ENCODE measurements at regions not wholly inside any gene's neighbourhood (a gene's known extent, or its start where the extent isn't known, plus 50 kb on each side); places are given as distances from the start of the nearest gene placed in this dataset.

DNA sequence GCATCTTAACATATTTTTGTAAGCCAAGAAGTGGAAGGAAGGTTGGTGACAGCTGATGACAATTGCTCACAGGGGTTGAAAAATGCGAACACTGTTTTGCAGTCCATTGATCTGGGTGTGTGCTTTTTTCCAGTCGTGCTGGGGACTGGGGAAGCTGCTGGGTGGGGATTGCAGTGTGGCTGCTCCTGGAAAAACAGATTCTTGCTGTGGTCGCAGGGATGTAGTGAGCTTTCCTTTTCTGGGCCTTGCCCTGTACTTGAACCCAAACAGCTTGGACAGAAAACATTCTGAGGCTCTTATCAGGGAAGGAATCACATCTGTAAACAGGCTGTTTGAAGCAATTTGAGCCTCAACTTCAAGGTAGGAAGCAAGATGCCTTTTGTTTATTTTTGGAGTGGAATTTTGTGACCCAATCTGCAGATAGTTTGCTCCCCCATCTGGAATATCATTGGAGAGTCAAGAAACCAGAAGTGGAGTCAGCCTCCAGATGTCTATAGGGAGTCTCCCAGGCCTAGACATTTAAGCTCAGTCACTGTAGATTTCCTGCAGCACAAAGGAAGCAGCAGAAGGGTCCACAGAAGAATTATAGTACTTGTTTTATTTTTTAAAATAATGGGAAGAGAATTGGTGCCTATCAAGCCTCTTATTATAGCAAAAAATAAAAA lies 279.2 kb upstream of the FERMT1 start:
- Histone ChIP-seq H3K9ac (ENCODE audit: low read depth in 1 of 2, low read length in 2 of 2) (no peak overlapping the region), H3K4me1 (ENCODE audit: control insufficient read depth in 4 of 4, insufficient read depth in 4 of 4, low read length in 3 of 4) (no peaks in the 10 kb centered on the region), H3K4me3 (ENCODE audit: low read depth in 1 of 3, low read length in 3 of 3) (no peak overlapping the region), H3K27ac (ENCODE audit: low read depth in 1 of 2, low read length in 2 of 2) (no peak overlapping the region), H3K9me3 (ENCODE audit: control insufficient read depth in 4 of 4, low read length in 3 of 4) (no peaks in the 10 kb centered on the region), H3K27me3 (ENCODE audit: control insufficient read depth in 4 of 4, insufficient read depth in 4 of 4, low read length in 3 of 4) (peaks cover 0 to 7% (median under 1%) of the 10 kb centered on the region in 4 donors), H3K36me3 (ENCODE audit: control insufficient read depth in 4 of 4, insufficient read depth in 3 of 4, low read depth in 1 of 4, low read length in 3 of 4) (no peaks in the 10 kb centered on the region)
- WGBS = 34% methylated on average over 3 of the region's 3 CpGs
- TF ChIP-seq RAD21 (IDR thresholded peaks at IDR 0.05) (no peak), RXRA (IDR thresholded peaks at IDR 0.05) (no peak), FOXA2 (IDR thresholded peaks at IDR 0.05) (no peak), HNF4A (conservative IDR thresholded peaks at IDR 0.05) (no peak)
- DNase-seq (ENCODE audit: low spot score) = no peak

DNA sequence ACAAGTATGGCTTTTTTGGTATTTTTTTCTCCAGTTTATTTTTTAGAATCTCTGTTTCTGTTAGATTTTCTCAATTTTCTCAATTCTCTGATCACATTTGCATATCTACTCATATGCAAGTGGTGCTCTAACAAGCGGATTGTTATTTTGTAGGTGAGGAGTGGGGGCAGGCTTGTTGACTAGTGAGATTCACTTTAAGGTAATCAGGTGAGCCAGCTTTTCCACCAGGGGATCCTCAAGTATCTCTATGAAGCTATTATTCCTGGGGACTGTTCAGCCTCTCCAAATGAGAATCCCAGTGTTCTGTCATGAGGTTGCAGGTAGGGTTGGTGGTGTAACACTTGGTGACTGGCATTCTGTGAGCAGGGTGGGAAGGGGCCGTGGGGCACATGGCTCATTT lies 274.3 kb upstream of the FERMT1 start:
- Histone ChIP-seq H3K4me1 (ENCODE audit: control insufficient read depth in 4 of 4, insufficient read depth in 4 of 4, low read length in 3 of 4) (no peaks in the 10 kb centered on the region), H3K36me3 (ENCODE audit: control insufficient read depth in 4 of 4, insufficient read depth in 3 of 4, low read depth in 1 of 4, low read length in 3 of 4) (no peaks in the 10 kb centered on the region), H3K4me3 (ENCODE audit: low read depth in 1 of 3, low read length in 3 of 3) (no peak overlapping the region), H3K27me3 (ENCODE audit: control insufficient read depth in 4 of 4, insufficient read depth in 4 of 4, low read length in 3 of 4) (no peaks in the 10 kb centered on the region), H3K9me3 (ENCODE audit: control insufficient read depth in 4 of 4, low read length in 3 of 4) (no peaks in the 10 kb centered on the region), H3K9ac (ENCODE audit: low read depth in 1 of 2, low read length in 2 of 2) (no peak overlapping the region), H3K27ac (ENCODE audit: low read depth in 1 of 2, low read length in 2 of 2) (no peak overlapping the region)
- no peak for TF ChIP-seq JUND (IDR thresholded peaks at IDR 0.05)
- TF ChIP-seq GABPA (IDR thresholded peaks at IDR 0.05 in 1 of 2, conservative IDR thresholded peaks at IDR 0.05 in 1 of 2) = no peak
- TF ChIP-seq TAF1 (conservative IDR thresholded peaks at IDR 0.05) = no peak
- TF ChIP-seq, protein P1, sequence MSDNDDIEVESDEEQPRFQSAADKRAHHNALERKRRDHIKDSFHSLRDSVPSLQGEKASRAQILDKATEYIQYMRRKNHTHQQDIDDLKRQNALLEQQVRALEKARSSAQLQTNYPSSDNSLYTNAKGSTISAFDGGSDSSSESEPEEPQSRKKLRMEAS (IDR thresholded peaks at IDR 0.05) = no peak
- TF ChIP-seq RAD21 (IDR thresholded peaks at IDR 0.05) = no peak
- TF ChIP-seq, protein P2, sequence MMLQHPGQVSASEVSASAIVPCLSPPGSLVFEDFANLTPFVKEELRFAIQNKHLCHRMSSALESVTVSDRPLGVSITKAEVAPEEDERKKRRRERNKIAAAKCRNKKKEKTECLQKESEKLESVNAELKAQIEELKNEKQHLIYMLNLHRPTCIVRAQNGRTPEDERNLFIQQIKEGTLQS (IDR thresholded peaks at IDR 0.05) = no peak
- no peak for TF ChIP-seq FOXA2 (IDR thresholded peaks at IDR 0.05)
- no peak for TF ChIP-seq EGR1 (IDR thresholded peaks at IDR 0.05; ENCODE audit: low read depth in 2 of 2)
- TF ChIP-seq, protein P3, sequence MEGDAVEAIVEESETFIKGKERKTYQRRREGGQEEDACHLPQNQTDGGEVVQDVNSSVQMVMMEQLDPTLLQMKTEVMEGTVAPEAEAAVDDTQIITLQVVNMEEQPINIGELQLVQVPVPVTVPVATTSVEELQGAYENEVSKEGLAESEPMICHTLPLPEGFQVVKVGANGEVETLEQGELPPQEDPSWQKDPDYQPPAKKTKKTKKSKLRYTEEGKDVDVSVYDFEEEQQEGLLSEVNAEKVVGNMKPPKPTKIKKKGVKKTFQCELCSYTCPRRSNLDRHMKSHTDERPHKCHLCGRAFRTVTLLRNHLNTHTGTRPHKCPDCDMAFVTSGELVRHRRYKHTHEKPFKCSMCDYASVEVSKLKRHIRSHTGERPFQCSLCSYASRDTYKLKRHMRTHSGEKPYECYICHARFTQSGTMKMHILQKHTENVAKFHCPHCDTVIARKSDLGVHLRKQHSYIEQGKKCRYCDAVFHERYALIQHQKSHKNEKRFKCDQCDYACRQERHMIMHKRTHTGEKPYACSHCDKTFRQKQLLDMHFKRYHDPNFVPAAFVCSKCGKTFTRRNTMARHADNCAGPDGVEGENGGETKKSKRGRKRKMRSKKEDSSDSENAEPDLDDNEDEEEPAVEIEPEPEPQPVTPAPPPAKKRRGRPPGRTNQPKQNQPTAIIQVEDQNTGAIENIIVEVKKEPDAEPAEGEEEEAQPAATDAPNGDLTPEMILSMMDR (IDR thresholded peaks at IDR 0.05; ENCODE audit: low read depth, low read length, missing input control) = no peak
- WGBS = 69% methylated on average over 2 of the region's 2 CpGs
- DNase-seq (ENCODE audit: low spot score) = no peak

DNA sequence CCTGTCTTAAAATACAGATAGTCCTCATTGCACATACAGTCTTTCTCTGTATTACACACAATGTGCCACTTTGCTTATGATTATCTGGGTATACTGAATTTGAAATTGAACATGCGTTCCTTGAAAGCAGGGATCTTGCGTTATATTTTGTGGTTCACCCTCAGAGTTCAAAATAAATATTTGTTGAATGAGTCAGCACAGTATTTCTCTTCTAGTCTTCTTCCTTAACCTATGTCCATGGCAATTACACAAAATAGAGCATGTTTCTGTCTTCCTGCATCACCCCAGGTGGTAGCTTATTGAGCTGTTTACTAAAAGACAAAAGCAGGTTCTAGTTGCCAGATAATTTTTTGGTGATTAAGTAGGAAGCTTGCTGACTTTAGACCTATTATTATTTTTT lies 272.9 kb upstream of the FERMT1 start:
- WGBS = 46% methylated on average over 2 of the region's 2 CpGs
- H3K9ac ChIP-seq (ENCODE audit: low read depth in 1 of 2, low read length in 2 of 2) = no peak overlapping the region
- H3K4me1 ChIP-seq (ENCODE audit: control insufficient read depth in 4 of 4, insufficient read depth in 4 of 4, low read length in 3 of 4) = no peaks in the 10 kb centered on the region
- no peak overlapping the region for H3K4me3 ChIP-seq (ENCODE audit: low read depth in 1 of 3, low read length in 3 of 3)
- TF ChIP-seq, protein P3 (IDR thresholded peaks at IDR 0.05; ENCODE audit: low read depth, low read length, missing input control) = no peak
- H3K9me3 ChIP-seq (ENCODE audit: control insufficient read depth in 4 of 4, low read length in 3 of 4) = no peaks in the 10 kb centered on the region
- H3K27me3 ChIP-seq (ENCODE audit: control insufficient read depth in 4 of 4, insufficient read depth in 4 of 4, low read length in 3 of 4) = no peaks in the 10 kb centered on the region
- H3K27ac ChIP-seq (ENCODE audit: low read depth in 1 of 2, low read length in 2 of 2) = no peak overlapping the region
- no peaks in the 10 kb centered on the region for H3K36me3 ChIP-seq (ENCODE audit: control insufficient read depth in 4 of 4, insufficient read depth in 3 of 4, low read depth in 1 of 4, low read length in 3 of 4)
- DNase-seq (ENCODE audit: low spot score) = no peak
